ENCODE measurements at regions not wholly inside any gene's neighbourhood (a gene's known extent, or its start where the extent isn't known, plus 50 kb on each side); places are given as distances from the start of the nearest gene placed in this dataset.
"Not testable (repeated sequence)": the region's sequence is repeated elsewhere in the genome, so short reads cannot be mapped to it uniquely, and the experiment has no call there.

DNA sequence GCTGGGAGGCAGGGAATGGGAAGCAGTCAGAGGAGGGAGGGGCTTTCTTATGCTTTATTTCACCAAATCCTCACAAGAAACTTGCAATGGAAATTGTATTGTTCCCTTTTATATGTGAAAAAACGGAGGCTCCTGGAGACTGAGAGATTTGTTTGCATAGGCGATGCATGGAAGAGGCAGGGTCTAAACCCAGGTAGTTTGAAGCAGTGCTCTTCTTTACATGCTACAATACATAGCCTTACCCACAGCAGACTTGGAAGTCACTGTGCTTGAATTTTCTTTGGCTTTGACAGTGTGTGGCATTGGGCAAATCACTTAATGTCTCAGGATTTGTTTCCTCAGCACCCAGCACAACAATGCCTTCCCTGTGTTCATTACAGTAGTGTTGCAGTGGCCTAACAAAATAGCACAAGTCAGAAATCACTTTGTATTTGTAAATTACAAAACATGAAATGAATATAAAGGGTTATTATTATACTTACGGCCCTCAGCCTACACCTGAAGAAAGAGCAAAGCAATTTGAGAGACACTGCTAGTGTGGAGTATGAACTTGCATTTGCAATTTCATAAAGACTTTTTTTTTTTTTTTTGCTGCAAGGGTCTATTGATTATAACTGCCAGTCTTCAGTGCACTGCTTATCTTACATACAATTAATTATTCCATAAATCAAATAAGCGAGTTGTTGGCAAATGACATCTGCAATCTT, 646.4 kb upstream of the KCNMB2 start:
- peaks cover 56% of the 10 kb centered on the region for H3K4me1 Mint-ChIP-seq (ENCODE audit: low read depth)
- peaks cover 7% of the 10 kb centered on the region for H3K9me3 Mint-ChIP-seq (ENCODE audit: low read depth)
- peaks cover 1% of the 10 kb centered on the region for H3K36me3 Mint-ChIP-seq (ENCODE audit: low read depth)
- DNase-seq (ENCODE audit: low spot score), result no peak
- TF ChIP-seq, protein P1, sequence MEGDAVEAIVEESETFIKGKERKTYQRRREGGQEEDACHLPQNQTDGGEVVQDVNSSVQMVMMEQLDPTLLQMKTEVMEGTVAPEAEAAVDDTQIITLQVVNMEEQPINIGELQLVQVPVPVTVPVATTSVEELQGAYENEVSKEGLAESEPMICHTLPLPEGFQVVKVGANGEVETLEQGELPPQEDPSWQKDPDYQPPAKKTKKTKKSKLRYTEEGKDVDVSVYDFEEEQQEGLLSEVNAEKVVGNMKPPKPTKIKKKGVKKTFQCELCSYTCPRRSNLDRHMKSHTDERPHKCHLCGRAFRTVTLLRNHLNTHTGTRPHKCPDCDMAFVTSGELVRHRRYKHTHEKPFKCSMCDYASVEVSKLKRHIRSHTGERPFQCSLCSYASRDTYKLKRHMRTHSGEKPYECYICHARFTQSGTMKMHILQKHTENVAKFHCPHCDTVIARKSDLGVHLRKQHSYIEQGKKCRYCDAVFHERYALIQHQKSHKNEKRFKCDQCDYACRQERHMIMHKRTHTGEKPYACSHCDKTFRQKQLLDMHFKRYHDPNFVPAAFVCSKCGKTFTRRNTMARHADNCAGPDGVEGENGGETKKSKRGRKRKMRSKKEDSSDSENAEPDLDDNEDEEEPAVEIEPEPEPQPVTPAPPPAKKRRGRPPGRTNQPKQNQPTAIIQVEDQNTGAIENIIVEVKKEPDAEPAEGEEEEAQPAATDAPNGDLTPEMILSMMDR (IDR thresholded peaks at IDR 0.05), result no peak
- H3K27me3 Mint-ChIP-seq (ENCODE audit: low read depth), result no peaks in the 10 kb centered on the region
- H3K4me3 Mint-ChIP-seq (ENCODE audit: unreplicated experiment), result no peak overlapping the region
- peak overlapping the region; percentile 85 for H3K27ac Mint-ChIP-seq (ENCODE audit: unreplicated experiment)

DNA sequence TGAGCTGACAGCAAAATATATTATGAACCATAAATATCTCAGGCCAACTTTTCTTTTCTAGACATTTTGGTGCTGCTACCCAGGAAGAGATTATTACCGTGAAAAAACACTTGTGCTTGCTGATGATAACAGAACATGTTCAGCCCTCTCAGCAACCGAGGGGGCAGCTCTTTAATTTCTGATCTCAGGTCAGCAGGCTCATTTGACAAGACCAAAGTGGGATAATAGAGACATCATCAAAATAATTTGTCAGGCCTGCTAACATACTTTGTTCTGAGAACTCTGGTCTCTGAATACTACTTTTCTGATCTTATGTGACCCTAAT, 645.9 kb upstream of the KCNMB2 start:
- no peak overlapping the region for H3K4me3 Mint-ChIP-seq (ENCODE audit: unreplicated experiment)
- no peak for DNase-seq (ENCODE audit: low spot score)
- H3K27ac Mint-ChIP-seq (ENCODE audit: unreplicated experiment), result no peak overlapping the region
- peaks cover 61% of the 10 kb centered on the region for H3K4me1 Mint-ChIP-seq (ENCODE audit: low read depth)
- peaks cover 7% of the 10 kb centered on the region for H3K9me3 Mint-ChIP-seq (ENCODE audit: low read depth)
- H3K27me3 Mint-ChIP-seq (ENCODE audit: low read depth), result no peaks in the 10 kb centered on the region
- H3K36me3 Mint-ChIP-seq (ENCODE audit: low read depth), result peaks cover 1% of the 10 kb centered on the region
- TF ChIP-seq, protein P1 (IDR thresholded peaks at IDR 0.05), result no peak

DNA sequence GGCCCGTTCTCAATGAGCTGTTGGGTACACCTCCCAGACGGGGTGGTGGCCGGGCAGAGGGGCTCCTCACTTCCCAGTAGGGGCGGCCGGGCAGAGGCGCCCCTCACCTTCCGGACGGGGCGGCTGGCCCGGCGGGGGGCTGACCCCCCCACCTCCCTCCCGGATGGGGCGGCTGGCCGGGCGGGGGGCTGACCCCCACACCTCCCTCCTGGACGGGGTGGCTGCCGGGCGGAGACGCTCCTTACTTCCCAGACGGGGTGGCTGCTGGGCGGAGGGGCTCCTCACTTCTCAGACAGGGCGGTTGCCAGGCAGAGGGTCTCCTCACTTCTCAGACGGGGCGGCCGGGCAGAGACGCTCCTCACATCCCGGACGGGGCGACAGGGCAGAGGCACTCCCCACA, 644.7 kb upstream of the KCNMB2 start:
- DNase-seq (ENCODE audit: low spot score); H3K9me3 Mint-ChIP-seq (ENCODE audit: low read depth); H3K27me3 Mint-ChIP-seq (ENCODE audit: low read depth); H3K36me3 Mint-ChIP-seq (ENCODE audit: low read depth); H3K27ac Mint-ChIP-seq (ENCODE audit: unreplicated experiment); H3K4me3 Mint-ChIP-seq (ENCODE audit: unreplicated experiment): not testable (repeated sequence)
- peaks cover 63% of the 10 kb centered on the region for H3K4me1 Mint-ChIP-seq (ENCODE audit: low read depth)

DNA sequence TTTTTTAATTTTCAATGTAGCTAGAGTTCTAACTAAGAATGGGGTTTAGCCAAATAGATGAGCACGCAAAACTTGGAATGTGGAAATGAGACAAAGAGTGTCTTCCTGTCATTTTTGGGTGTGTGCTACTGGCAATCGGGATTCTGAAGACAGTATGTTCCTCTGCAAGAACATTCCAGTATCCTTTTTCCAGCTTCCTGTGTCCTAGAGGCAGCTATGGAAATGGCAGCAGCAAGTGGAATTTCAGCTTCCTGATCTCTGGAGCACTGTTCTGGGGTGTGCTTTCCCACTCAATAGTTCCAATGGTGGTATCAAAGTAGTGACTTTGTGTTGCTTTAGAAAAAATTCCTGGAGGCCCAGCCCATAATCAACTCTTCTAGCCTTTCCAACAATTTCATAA, 642.9 kb upstream of the KCNMB2 start:
- DNase-seq (ENCODE audit: low spot score), result no peak
- Mint-ChIP-seq H3K9me3 (ENCODE audit: low read depth) (peaks cover 17% of the 10 kb centered on the region), H3K27me3 (ENCODE audit: low read depth) (no peaks in the 10 kb centered on the region), H3K4me1 (ENCODE audit: low read depth) (peaks cover 51% of the 10 kb centered on the region), H3K27ac (ENCODE audit: unreplicated experiment) (no peak overlapping the region), H3K36me3 (ENCODE audit: low read depth) (peaks cover 4% of the 10 kb centered on the region), H3K4me3 (ENCODE audit: unreplicated experiment) (no peak overlapping the region)
- TF ChIP-seq, protein P1 (IDR thresholded peaks at IDR 0.05), result peak; percentile 70

DNA sequence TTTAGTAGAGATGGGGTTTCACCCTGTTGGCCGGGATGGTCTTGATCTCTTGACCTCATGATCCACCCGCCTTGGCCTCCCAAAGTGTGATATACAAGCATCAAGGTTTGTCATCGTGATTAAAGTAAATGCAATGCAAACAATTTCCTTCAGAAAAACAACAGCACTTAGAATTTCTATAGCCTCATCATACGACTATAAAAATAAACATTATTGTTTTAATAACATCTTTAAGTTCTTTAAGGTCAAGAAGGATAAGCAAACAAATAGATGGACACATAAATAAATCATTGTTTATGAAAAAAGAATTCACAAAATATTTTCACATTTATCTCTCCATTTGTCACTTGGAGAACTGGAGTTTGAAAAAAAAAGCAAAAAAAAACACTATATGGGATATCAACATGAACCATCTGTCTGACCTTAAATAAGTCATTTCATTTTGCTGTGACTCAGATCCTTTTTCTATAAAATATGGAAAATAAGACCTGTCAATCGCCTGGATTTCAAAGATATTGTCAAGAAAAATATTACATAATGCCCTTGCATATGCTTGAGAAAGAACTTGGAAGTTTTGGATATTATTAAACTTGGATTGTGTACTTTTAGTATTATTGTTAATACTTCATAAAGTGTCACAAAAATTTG, 642.0 kb upstream of the KCNMB2 start:
- no peak overlapping the region for H3K4me3 Mint-ChIP-seq (ENCODE audit: unreplicated experiment)
- H3K9me3 Mint-ChIP-seq (ENCODE audit: low read depth), result peaks cover 17% of the 10 kb centered on the region
- H3K27ac Mint-ChIP-seq (ENCODE audit: unreplicated experiment), result no peak overlapping the region
- no peaks in the 10 kb centered on the region for H3K27me3 Mint-ChIP-seq (ENCODE audit: low read depth)
- TF ChIP-seq, protein P1 (IDR thresholded peaks at IDR 0.05), result no peak
- H3K36me3 Mint-ChIP-seq (ENCODE audit: low read depth), result peaks cover 4% of the 10 kb centered on the region
- DNase-seq (ENCODE audit: low spot score), result no peak
- peaks cover 42% of the 10 kb centered on the region for H3K4me1 Mint-ChIP-seq (ENCODE audit: low read depth)

DNA sequence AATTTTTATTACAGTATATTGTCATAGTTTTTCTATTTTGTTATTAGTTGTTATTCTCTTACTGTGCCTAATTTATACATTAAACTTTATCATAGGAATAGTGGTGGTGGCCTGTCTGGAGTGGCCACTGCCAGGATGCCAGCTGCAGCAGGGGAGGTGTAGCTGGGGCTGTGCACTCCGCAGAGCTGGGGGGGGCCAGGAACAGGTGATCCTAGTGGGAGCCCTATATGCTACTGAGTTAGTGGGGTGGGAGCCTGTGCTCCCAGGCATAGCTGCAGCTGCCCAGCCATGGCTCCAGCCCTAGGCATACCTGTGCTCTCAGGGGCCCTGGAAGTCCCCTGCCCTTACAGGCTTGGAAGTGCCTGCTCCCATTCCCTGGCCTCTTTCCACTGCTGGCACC, 638.1 kb upstream of the KCNMB2 start:
- H3K4me3 Mint-ChIP-seq (ENCODE audit: unreplicated experiment), result no peak overlapping the region
- H3K27ac Mint-ChIP-seq (ENCODE audit: unreplicated experiment), result no peak overlapping the region
- H3K36me3 Mint-ChIP-seq (ENCODE audit: low read depth), result peaks cover 13% of the 10 kb centered on the region
- TF ChIP-seq, protein P1 (IDR thresholded peaks at IDR 0.05), result no peak
- no peaks in the 10 kb centered on the region for H3K27me3 Mint-ChIP-seq (ENCODE audit: low read depth)
- DNase-seq (ENCODE audit: low spot score), result no peak
- H3K9me3 Mint-ChIP-seq (ENCODE audit: low read depth), result peaks cover 27% of the 10 kb centered on the region
- H3K4me1 Mint-ChIP-seq (ENCODE audit: low read depth), result peaks cover 32% of the 10 kb centered on the region

Data from chondrocyte (in vitro differentiated cells).